ENCODE measurements at regions not wholly inside any gene's neighbourhood (a gene's known extent, or its start where the extent isn't known, plus 50 kb on each side); places are given as distances from the start of the nearest gene placed in this dataset.

GRCh38 chr22:19574247-19574646 is 50.0 kb upstream of the CLDN5 start:
- H3K36me3 ChIP-seq (replicated peaks in 1 of 2; ENCODE audit: insufficient read depth in 1 of 2, low read depth in 2 of 2) = no peaks in the 10 kb centered on the region
- no peaks in the 10 kb centered on the region for H3K4me1 ChIP-seq
- DNase-seq (no peak), ATAC-seq (no peak)
- no peaks in the 10 kb centered on the region for H3K27me3 ChIP-seq
- no peak for TF ChIP-seq POLR2A (IDR thresholded peaks at IDR 0.05)
- TF ChIP-seq CTCF (IDR thresholded peaks at IDR 0.05) = no peak
- intact Hi-C loops (cut with DNase I) = no loop called here
- H3K4me3 ChIP-seq = no peak overlapping the region
- H3K9me3 ChIP-seq = no peaks in the 10 kb centered on the region
- 75 to 76% methylated on average over 4 of the region's 4 CpGs for WGBS, 2 donors
- H3K27ac ChIP-seq = no peak overlapping the region

- intact Hi-C loops (cut with DNase I) = no loop called here
- Histone ChIP-seq H3K36me3 (replicated peaks in 1 of 2; ENCODE audit: insufficient read depth in 1 of 2, low read depth in 2 of 2) (no peaks in the 10 kb centered on the region), H3K27me3 (no peaks in the 10 kb centered on the region), H3K9me3 (no peaks in the 10 kb centered on the region), H3K4me1 (no peaks in the 10 kb centered on the region), H3K4me3 (no peak overlapping the region), H3K27ac (no peak overlapping the region)
- DNase-seq = no peak
- ATAC-seq = no peak
- 39 to 42% methylated on average over 14 to 16 of the region's 16 CpGs for WGBS, 2 donors
- TF ChIP-seq POLR2A (IDR thresholded peaks at IDR 0.05) (no peak), CTCF (IDR thresholded peaks at IDR 0.05) (no peak)
Measured at GRCh38 chr22:19576460-19577421, 52.5 kb upstream of the CLDN5 start.

GRCh38 chr22:19577422-19577966 is 53.3 kb upstream of the CLDN5 start:
- intact Hi-C loops (cut with DNase I) = no loop called here
- Histone ChIP-seq H3K27me3 (no peaks in the 10 kb centered on the region), H3K4me1 (no peaks in the 10 kb centered on the region), H3K27ac (no peak overlapping the region), H3K9me3 (no peaks in the 10 kb centered on the region), H3K4me3 (no peak overlapping the region), H3K36me3 (replicated peaks in 1 of 2; ENCODE audit: insufficient read depth in 1 of 2, low read depth in 2 of 2) (no peaks in the 10 kb centered on the region)
- DNase-seq (no peak), ATAC-seq (no peak)
- WGBS, 2 donors = 58 to 60% methylated on average over 4 to 10 of the region's 10 CpGs
- TF ChIP-seq CTCF (IDR thresholded peaks at IDR 0.05) = no peak
- TF ChIP-seq POLR2A (IDR thresholded peaks at IDR 0.05) = no peak

GRCh38 chr22:19578180-19579004 is 54.2 kb upstream of the CLDN5 start:
- no peak for ATAC-seq
- no peaks in the 10 kb centered on the region for H3K4me1 ChIP-seq
- no peaks in the 10 kb centered on the region for H3K27me3 ChIP-seq
- no peaks in the 10 kb centered on the region for H3K9me3 ChIP-seq
- H3K36me3 ChIP-seq (replicated peaks in 1 of 2; ENCODE audit: insufficient read depth in 1 of 2, low read depth in 2 of 2) = no peaks in the 10 kb centered on the region
- TF ChIP-seq POLR2A (IDR thresholded peaks at IDR 0.05) = no peak
- no peak for TF ChIP-seq CTCF (IDR thresholded peaks at IDR 0.05)
- intact Hi-C loops (cut with DNase I) = no loop called here
- WGBS, 2 donors = 71 to 76% methylated on average over 11 of the region's 11 CpGs
- H3K4me3 ChIP-seq = no peak overlapping the region
- DNase-seq = no peak
- H3K27ac ChIP-seq = no peak overlapping the region
